ENCODE measurements at regions not wholly inside any gene's neighbourhood (a gene's known extent, or its start where the extent isn't known, plus 50 kb on each side); places are given as distances from the start of the nearest gene placed in this dataset.
"Not testable (repeated sequence)": the region's sequence is repeated elsewhere in the genome, so short reads cannot be mapped to it uniquely, and the experiment has no call there.

GRCh38 chr2:45103351-45104345 is 94.4 kb upstream of the SIX2 start:
- WGBS, 2 donors: 81 to 87% methylated on average over 8 of the region's 8 CpGs
- DNase-seq: no peak

GRCh38 chr2:45102579-45103117 is 93.4 kb upstream of the SIX2 start:
- no peak for TF ChIP-seq CTCF (IDR thresholded peaks at IDR 0.05)
- no peak for TF ChIP-seq POLR2A (IDR thresholded peaks at IDR 0.05)
- no peaks in the 10 kb centered on the region for H3K4me1 ChIP-seq
- no peak for DNase-seq
- no peak overlapping the region for H3K4me3 ChIP-seq
- no peaks in the 10 kb centered on the region for H3K9me3 ChIP-seq
- H3K36me3 ChIP-seq (ENCODE audit: low read depth, missing control alignments): no peaks in the 10 kb centered on the region
- 93 to 100% methylated on average over 3 of the region's 3 CpGs for WGBS, 2 donors
- intact Hi-C loops (cut with DNase I; ENCODE audit: low total_unique reads): no loop called here
- H3K27ac ChIP-seq: no peak overlapping the region
- H3K27me3 ChIP-seq: no peaks in the 10 kb centered on the region

More at GRCh38 chr2:45103351-45104345, 94.4 kb upstream of the SIX2 start:
- Histone ChIP-seq H3K9me3 (no peaks in the 10 kb centered on the region), H3K27me3 (no peaks in the 10 kb centered on the region), H3K36me3 (ENCODE audit: low read depth, missing control alignments) (no peaks in the 10 kb centered on the region), H3K27ac (no peak overlapping the region), H3K4me3 (no peak overlapping the region), H3K4me1 (no peaks in the 10 kb centered on the region)
- no peak for TF ChIP-seq CTCF (IDR thresholded peaks at IDR 0.05)
- TF ChIP-seq POLR2A (IDR thresholded peaks at IDR 0.05): no peak
- intact Hi-C loops (cut with DNase I; ENCODE audit: low total_unique reads): no loop called here

- 84 to 88% methylated on average over 1 of the region's 1 CpG for WGBS, 2 donors
- H3K36me3 ChIP-seq (ENCODE audit: low read depth, missing control alignments): no peaks in the 10 kb centered on the region
- no peak overlapping the region for H3K4me3 ChIP-seq
- H3K9me3 ChIP-seq: no peaks in the 10 kb centered on the region
- intact Hi-C loops (cut with DNase I; ENCODE audit: low total_unique reads): no loop called here
- H3K27me3 ChIP-seq: no peaks in the 10 kb centered on the region
- TF ChIP-seq POLR2A (IDR thresholded peaks at IDR 0.05) (no peak), CTCF (IDR thresholded peaks at IDR 0.05) (no peak)
- DNase-seq: no peak
- H3K27ac ChIP-seq: no peak overlapping the region
- H3K4me1 ChIP-seq: no peaks in the 10 kb centered on the region
Observed at GRCh38 chr2:45102141-45102540, 92.9 kb upstream of the SIX2 start.

- WGBS, 2 donors: 94 to 97% methylated on average over 6 of the region's 6 CpGs
- no peaks in the 10 kb centered on the region for H3K4me1 ChIP-seq
- H3K9me3 ChIP-seq: no peaks in the 10 kb centered on the region
- H3K27ac ChIP-seq: no peak overlapping the region
- no peak overlapping the region for H3K4me3 ChIP-seq
- no peaks in the 10 kb centered on the region for H3K27me3 ChIP-seq
- H3K36me3 ChIP-seq (ENCODE audit: low read depth, missing control alignments): no peaks in the 10 kb centered on the region
- DNase-seq: no peak
- intact Hi-C loops (cut with DNase I; ENCODE audit: low total_unique reads): no loop called here
- no peak for TF ChIP-seq POLR2A (IDR thresholded peaks at IDR 0.05)
- no peak for TF ChIP-seq CTCF (IDR thresholded peaks at IDR 0.05)
Observed at GRCh38 chr2:45096996-45097395, 87.7 kb upstream of the SIX2 start.

GRCh38 chr2:45096038-45096437 is 86.8 kb upstream of the SIX2 start:
- H3K27ac ChIP-seq; intact Hi-C loops (cut with DNase I; ENCODE audit: low total_unique reads); H3K36me3 ChIP-seq (ENCODE audit: low read depth, missing control alignments); H3K4me1 ChIP-seq; DNase-seq; H3K9me3 ChIP-seq; H3K27me3 ChIP-seq; H3K4me3 ChIP-seq: not testable (repeated sequence)
- WGBS, 2 donors: 87 to 93% methylated on average over 10 of the region's 10 CpGs

Measured in testis (tissue), 2 donors.